Calu3 (cell line): ENCODE measurements at regions not wholly inside any gene's neighbourhood (a gene's known extent, or its start where the extent isn't known, plus 50 kb on each side); places are given as distances from the start of the nearest gene placed in this dataset.

ENCODE experiments used
- BruUV-seq: library from RNA; stranded (reverse); fragments of 400-500 nt; replicated peaks from 2 replicates; lab custom pipeline; 2021; lab: Mats Ljungman, UMichigan
- CTCF ChIA-PET: fragments of 300-600 bp; sonication (Branson Sonifier 250); formaldehyde crosslinking; loops from one replicate; lab custom pipeline; 2022; ENCODE audit warnings: antibody characterized with exemption; lab: Charles Lee
- DNase-seq: peaks from one replicate; pipeline ENCODE4 v3.0.0; 2022
- H3K27ac Mint-ChIP-seq: one replicate; pipeline ENCODE4 v1.8.0; 2022; ENCODE audit warnings: mixed read lengths; ENCODE audit not compliant: unreplicated experiment
- H3K27me3 Mint-ChIP-seq: one replicate; pipeline ENCODE4 v1.8.0; 2022; ENCODE audit warnings: mixed read lengths; ENCODE audit not compliant: unreplicated experiment
- H3K36me3 Mint-ChIP-seq: one replicate; pipeline ENCODE4 v1.8.0; 2022; ENCODE audit warnings: mild to moderate bottlenecking, moderate library complexity, mixed read lengths; ENCODE audit not compliant: insufficient read depth, unreplicated experiment
- H3K4me1 Mint-ChIP-seq: one replicate; pipeline ENCODE4 v1.8.0; 2022; ENCODE audit warnings: mild to moderate bottlenecking, low read depth, mixed read lengths; ENCODE audit not compliant: unreplicated experiment
- H3K4me3 Mint-ChIP-seq: one replicate; pipeline ENCODE4 v1.8.0; 2022; ENCODE audit warnings: mild to moderate bottlenecking, low read depth, moderate library complexity, mixed read lengths; ENCODE audit not compliant: unreplicated experiment
- H3K9me3 Mint-ChIP-seq: one replicate; pipeline ENCODE4 v1.8.0; 2022; ENCODE audit warnings: low read depth, mixed read lengths; ENCODE audit not compliant: unreplicated experiment
- intact Hi-C: fragments of 100-400 bp; cut with micrococcal nuclease; formaldehyde crosslinking; loops from one replicate; pipeline ENCODE4 v1.10.0; 2022; ENCODE audit not compliant: unreplicated experiment
- TF ChIP-seq, protein P1 (sequence below): fragments of 200-600 bp; IDR thresholded peaks from one replicate; pipeline ENCODE4 v1.8.0; 2022; ENCODE audit warnings: antibody characterized with exemption; ENCODE audit not compliant: unreplicated experiment

DNA sequence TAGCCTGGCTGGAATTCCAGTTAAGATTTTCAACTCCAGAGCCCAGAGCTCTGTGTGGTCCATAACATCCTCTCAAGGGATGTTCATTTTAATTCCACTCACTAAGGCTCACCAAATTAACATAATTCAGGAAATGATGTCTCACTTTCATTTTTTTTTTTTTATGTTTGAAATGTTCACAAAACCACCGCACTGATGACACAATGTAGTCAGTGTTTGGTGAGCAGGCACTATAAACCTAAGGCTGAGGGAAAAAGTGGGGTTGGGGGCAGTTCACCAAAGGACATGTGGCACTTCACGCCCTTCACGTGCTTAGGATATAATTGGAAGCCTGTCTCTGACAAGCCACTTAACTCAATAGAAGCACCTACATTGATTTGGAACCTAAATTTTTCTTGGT is 177.3 kb upstream of the CAMK1G start:
- no TSS peak for BruUV-seq
- CTCF ChIA-PET = interaction anchor here (0.7 to 1.2 kb wide), 4 partner anchors 10 to 473 kb away, joined by 3 to 4 read pairs (median 3); no protein-coding TSS in a partner anchor
- intact Hi-C loops = no loop called here
- no peaks in the 10 kb centered on the region for H3K9me3 Mint-ChIP-seq
- H3K27me3 Mint-ChIP-seq = no peaks in the 10 kb centered on the region
- no peak overlapping the region for H3K4me3 Mint-ChIP-seq
- DNase-seq = no peak
- H3K27ac Mint-ChIP-seq = no peak overlapping the region
- TF ChIP-seq, protein P1, sequence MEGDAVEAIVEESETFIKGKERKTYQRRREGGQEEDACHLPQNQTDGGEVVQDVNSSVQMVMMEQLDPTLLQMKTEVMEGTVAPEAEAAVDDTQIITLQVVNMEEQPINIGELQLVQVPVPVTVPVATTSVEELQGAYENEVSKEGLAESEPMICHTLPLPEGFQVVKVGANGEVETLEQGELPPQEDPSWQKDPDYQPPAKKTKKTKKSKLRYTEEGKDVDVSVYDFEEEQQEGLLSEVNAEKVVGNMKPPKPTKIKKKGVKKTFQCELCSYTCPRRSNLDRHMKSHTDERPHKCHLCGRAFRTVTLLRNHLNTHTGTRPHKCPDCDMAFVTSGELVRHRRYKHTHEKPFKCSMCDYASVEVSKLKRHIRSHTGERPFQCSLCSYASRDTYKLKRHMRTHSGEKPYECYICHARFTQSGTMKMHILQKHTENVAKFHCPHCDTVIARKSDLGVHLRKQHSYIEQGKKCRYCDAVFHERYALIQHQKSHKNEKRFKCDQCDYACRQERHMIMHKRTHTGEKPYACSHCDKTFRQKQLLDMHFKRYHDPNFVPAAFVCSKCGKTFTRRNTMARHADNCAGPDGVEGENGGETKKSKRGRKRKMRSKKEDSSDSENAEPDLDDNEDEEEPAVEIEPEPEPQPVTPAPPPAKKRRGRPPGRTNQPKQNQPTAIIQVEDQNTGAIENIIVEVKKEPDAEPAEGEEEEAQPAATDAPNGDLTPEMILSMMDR = no peak
- H3K36me3 Mint-ChIP-seq = no peaks in the 10 kb centered on the region
- peaks cover 22% of the 10 kb centered on the region for H3K4me1 Mint-ChIP-seq

DNA sequence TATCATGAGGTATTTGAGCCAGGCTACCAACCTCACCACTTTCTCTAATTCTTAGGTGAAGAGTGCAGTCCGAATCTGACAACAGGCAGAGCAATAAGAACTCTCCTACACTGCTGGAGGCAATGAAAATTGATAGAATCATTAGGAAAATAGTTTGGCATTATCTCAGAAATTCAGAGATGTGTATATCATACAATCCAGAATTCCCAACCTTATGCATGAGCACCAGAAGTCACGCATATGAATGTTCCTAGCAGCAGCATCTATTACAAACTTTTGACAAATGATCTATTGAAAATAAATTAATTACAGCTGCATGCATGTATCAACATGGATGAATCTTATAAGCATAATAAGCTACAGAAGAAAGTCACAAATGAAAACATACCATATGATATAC is 176.9 kb upstream of the CAMK1G start:
- no TSS peak for BruUV-seq
- Mint-ChIP-seq H3K27me3 (no peaks in the 10 kb centered on the region), H3K36me3 (no peaks in the 10 kb centered on the region), H3K27ac (no peak overlapping the region), H3K4me3 (no peak overlapping the region), H3K4me1 (peaks cover 27% of the 10 kb centered on the region), H3K9me3 (no peaks in the 10 kb centered on the region)
- no peak for DNase-seq
- CTCF ChIA-PET = interaction anchor here (0.7 kb wide), 1 partner anchor 473 kb away, joined by 4 read pairs; no protein-coding TSS in a partner anchor
- TF ChIP-seq, protein P1 = no peak
- intact Hi-C loops = no loop called here

DNA sequence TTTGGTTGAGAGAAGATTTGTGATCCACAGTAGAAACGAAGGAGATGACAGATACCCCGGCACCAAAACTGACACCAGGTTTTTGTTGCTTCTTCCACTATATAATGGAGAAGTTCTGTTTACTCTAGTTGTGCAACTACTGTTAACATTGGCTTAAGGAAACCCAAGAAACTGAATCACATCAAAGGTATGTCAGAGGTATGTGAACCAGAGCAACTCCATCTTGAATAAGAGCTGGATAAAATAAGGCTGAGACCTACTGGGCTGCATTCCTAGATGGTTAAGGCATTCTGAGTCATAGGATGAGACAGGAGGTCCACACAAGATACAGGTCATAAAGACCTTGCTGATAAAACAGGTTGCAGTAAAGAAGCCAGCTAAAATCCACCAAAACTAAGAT is 173.7 kb upstream of the CAMK1G start:
- BruUV-seq = no TSS peak
- Mint-ChIP-seq H3K4me1 (peaks cover 30% of the 10 kb centered on the region), H3K4me3 (no peak overlapping the region), H3K27me3 (no peaks in the 10 kb centered on the region), H3K27ac (no peak overlapping the region), H3K36me3 (no peaks in the 10 kb centered on the region), H3K9me3 (no peaks in the 10 kb centered on the region)
- DNase-seq = peak; percentile 44
- intact Hi-C loops = no loop called here
- CTCF ChIA-PET = interaction anchor here (0.6 kb wide), 1 partner anchor 85 kb away, joined by 3 read pairs; no protein-coding TSS in a partner anchor
- TF ChIP-seq, protein P1 = no peak

DNA sequence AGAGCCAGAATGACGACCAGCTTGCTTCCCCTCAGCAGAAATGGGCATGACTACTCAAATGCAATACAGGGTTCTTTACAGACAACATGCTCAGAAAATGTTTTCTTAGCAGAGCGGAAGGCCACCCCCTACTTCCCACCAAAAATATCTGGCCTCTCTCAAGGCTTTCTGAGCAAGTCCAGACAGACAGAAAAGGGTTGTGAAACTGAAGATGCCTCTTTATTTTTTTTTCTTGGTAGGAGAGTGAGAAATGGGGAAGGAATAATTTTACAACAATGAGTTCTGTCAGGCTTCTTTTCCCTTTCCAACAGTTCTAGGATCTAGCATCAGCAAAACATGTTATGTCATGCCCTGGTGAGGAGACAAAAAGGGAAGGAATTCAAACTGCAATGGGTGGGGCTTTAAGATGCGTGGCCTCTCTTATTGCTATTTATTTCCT is 172.0 kb upstream of the CAMK1G start:
- intact Hi-C loops = no loop called here
- TF ChIP-seq, protein P1 = no peak

More for the DNA sequence above, 172.0 kb upstream of the CAMK1G start:
- DNase-seq = no peak
- Mint-ChIP-seq H3K27ac (no peak overlapping the region), H3K9me3 (no peaks in the 10 kb centered on the region), H3K36me3 (no peaks in the 10 kb centered on the region), H3K27me3 (no peaks in the 10 kb centered on the region), H3K4me1 (peaks cover 36% of the 10 kb centered on the region), H3K4me3 (no peak overlapping the region)
- BruUV-seq = no TSS peak
- CTCF ChIA-PET = no interaction called here
